Right cardiac atrium (tissue), 5 donors: ENCODE measurements at regions not wholly inside any gene's neighbourhood (a gene's known extent, or its start where the extent isn't known, plus 50 kb on each side); places are given as distances from the start of the nearest gene placed in this dataset.
A peak's percentile ranks its signal among the peaks of the same experiment; 100 is the strongest.
"Not testable (repeated sequence)": the region's sequence is repeated elsewhere in the genome, so short reads cannot be mapped to it uniquely, and the experiment has no call there.

Source experiments
- ATAC-seq, 2 donors: fragments of 200-7000 bp; cut with Tn5 transposase; one replicate each; pipeline versions ENCODE4 v1.8.0 to v1.9.1; 2020; ENCODE audit warnings: moderate library complexity in 2 of 2, mild to moderate bottlenecking in 1 of 2
- DNase-seq, 3 donors: peaks; one replicate each; pipeline ENCODE4 v3.0.0-alpha.2; 2020
- H3K27ac ChIP-seq: one replicate; pipeline ENCODE4 v1.5.1; 2013; ENCODE audit warnings: mild to moderate bottlenecking, low read length, control low read depth, moderate library complexity
- H3K27me3 ChIP-seq: one replicate; pipeline ENCODE4 v1.6.1; 2013; ENCODE audit not compliant: control insufficient read depth, insufficient read depth
- H3K4me1 ChIP-seq: one replicate; pipeline ENCODE4 v1.6.1; 2013; ENCODE audit warnings: low read length; ENCODE audit not compliant: control insufficient read depth, insufficient read depth
- H3K4me3 ChIP-seq: one replicate; pipeline ENCODE4 v1.5.1; 2013; ENCODE audit warnings: low read length, control low read depth
- H3K9me3 ChIP-seq: one replicate; pipeline ENCODE4 v1.6.1; 2013; ENCODE audit warnings: low read length; ENCODE audit not compliant: control insufficient read depth
- WGBS: extraction: QIAGEN DNeasy Blood & Tissue Kit; methylation state at CpG from one replicate; pipeline ENCODE4 v1.1.7; 2013; 5-methylcytosine and 5-hydroxymethylcytosine counted together
- intact Hi-C, 4 donors: fragments of 100-400 bp; cut with DNase I; formaldehyde crosslinking; loops; one replicate each; pipeline versions ENCODE4 v1.11.0 to v1.14.0; 2022 to 2023
- donor health status: healthy with polysubstance abuse.
- donor health status: DM: no; HTN: yes; CAD: no.
- donor health status: DM: no; HTN: no; CAD: no.
- donor health status: DM: no; HTN: yes; CAD: no; lungs with severe emphysema.
- donor health status: DM: yes; HTN: yes; CAD: no.

DNA sequence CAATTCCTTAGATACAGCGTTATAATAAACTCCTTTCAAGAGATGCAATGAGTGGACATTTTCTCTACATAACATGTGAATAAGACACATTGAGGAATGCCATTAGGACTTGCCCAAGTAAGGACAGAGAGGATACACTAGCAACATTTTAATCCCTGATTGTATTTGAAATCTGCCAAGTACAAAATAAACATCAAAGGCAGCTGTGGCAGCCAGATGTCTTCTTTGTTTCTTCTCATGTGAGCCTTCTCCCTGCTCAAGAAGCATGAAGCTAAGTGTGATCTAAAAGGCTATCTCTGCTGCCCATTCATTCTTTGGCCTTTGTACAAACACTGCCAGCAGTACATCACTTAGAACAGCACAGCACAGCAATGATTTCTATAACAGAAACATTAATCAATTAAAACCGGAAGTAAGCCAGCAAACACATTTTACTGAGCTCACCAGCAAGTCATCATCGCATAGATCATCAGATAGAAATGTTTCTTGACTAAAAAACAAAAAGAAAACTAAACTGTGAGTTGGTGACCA lies 364.0 kb downstream of the CNTN6 start:
- intact Hi-C loops: no loop called here

DNA sequence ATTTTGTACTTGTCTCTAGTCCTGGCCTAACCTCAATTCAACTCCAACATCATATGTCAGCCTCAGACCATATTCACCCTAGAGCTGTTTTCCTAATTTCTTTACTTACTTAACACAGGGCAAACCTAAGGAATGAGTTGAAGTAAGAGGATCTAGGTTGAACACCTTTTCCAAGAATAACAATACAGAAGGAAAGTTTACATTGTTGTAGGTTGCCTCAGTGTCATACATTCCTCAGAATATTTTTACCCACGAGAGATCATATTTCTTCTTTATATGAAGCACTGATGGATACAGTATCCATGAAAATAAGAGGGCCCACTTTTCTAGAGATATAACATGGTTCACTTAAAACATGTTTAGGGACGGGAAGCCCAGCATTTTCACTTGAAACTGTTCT lies 369.5 kb downstream of the CNTN6 start:
- ATAC-seq (no peak), DNase-seq (no peak)
- 73% methylated on average over 2 of the region's 2 CpGs for WGBS
- intact Hi-C loops: no loop called here
- Histone ChIP-seq H3K4me1 (no peaks in the 10 kb centered on the region), H3K27ac (no peak overlapping the region), H3K9me3 (no peaks in the 10 kb centered on the region), H3K4me3 (no peak overlapping the region), H3K27me3 (no peaks in the 10 kb centered on the region)

More for the DNA sequence above, 364.0 kb downstream of the CNTN6 start:
- Histone ChIP-seq H3K9me3 (no peaks in the 10 kb centered on the region), H3K4me1 (no peaks in the 10 kb centered on the region), H3K27me3 (no peaks in the 10 kb centered on the region), H3K4me3 (no peak overlapping the region), H3K27ac (no peak overlapping the region)
- ATAC-seq: no peak
- WGBS: 65% methylated on average over 3 of the region's 3 CpGs
- DNase-seq: no peak

DNA sequence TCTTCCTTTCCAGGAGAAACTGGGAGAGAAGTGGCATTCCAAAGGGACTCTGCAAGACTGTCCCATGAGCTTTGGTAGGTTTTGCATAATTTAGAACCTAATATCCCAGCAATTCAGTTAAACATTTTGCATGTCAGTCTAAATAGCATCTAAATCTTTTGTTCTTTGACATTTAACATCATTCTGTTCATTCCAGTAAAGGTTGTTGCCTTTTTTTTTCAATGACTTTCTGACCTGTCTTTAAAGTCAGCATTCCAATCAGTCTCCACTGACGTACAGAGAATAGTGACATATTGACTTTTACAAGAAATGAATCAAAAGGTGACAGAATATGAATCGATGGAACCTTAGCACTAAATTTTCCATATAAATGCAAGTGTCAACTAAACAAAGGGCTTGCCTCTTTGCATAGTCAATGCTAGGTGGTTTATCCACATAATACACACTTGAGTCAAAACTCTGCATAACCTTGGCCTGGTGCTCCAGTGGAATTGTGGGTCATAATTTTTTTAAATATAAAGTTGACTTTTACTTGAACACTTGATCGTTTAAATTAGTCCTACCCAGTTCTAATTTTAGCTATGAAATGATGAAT lies 370.1 kb downstream of the CNTN6 start:
- Histone ChIP-seq H3K27me3 (no peaks in the 10 kb centered on the region), H3K27ac (no peak overlapping the region), H3K4me1 (no peaks in the 10 kb centered on the region), H3K9me3 (no peaks in the 10 kb centered on the region), H3K4me3 (no peak overlapping the region)
- intact Hi-C loops: no loop called here
- no peak for ATAC-seq
- 65% methylated on average over 3 of the region's 3 CpGs for WGBS
- DNase-seq: no peak

DNA sequence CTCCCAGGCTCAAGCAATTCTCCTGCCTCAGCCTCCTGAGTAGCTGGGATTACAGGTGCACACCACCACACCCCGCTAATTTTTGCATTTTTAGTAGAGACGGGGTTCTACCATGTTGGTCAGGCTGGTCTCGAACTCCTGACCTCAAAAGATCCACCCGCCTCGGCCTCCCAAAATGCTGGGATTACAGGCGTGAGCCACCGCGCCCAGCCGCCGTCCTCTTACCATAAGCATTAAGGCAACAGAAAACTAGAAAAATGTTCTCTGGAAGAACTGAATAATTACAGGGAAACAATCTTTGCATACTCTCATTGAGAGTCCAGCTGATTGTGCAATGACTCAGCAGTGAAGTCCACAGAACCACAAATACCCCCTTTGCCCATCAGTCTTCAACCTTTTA lies 372.3 kb downstream of the CNTN6 start:
- H3K27me3 ChIP-seq, H3K27ac ChIP-seq, H3K4me3 ChIP-seq, ATAC-seq, H3K4me1 ChIP-seq, H3K9me3 ChIP-seq, intact Hi-C loops: not testable (repeated sequence)
- DNase-seq: peak in 1 of 3 donors; percentile 16
- WGBS: 85% methylated on average over 10 of the region's 10 CpGs

DNA sequence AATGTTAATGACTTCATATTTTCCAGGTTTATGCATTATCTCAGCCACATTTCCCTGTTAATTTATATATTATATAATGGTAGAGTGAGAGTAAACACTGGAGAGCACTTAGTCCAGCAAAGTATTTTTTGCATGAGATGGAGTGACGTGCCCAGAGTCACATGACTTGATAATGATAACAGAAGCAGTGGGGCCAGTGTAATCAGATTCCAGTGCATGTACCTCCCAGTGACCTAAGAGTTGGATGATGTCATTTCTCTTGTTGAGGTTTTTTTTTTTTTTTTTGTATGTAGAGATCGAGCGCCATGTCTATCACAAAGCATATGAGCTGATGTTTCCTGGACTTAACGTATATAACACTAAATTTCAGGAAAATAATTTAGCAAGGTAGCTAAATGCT lies 375.3 kb downstream of the CNTN6 start:
- Histone ChIP-seq H3K4me1 (no peaks in the 10 kb centered on the region), H3K27me3 (no peaks in the 10 kb centered on the region), H3K9me3 (no peaks in the 10 kb centered on the region), H3K27ac (no peak overlapping the region), H3K4me3 (no peak overlapping the region)
- DNase-seq (no peak), ATAC-seq (no peak)
- intact Hi-C loops: no loop called here
- WGBS: 75% methylated on average over 4 of the region's 4 CpGs

DNA sequence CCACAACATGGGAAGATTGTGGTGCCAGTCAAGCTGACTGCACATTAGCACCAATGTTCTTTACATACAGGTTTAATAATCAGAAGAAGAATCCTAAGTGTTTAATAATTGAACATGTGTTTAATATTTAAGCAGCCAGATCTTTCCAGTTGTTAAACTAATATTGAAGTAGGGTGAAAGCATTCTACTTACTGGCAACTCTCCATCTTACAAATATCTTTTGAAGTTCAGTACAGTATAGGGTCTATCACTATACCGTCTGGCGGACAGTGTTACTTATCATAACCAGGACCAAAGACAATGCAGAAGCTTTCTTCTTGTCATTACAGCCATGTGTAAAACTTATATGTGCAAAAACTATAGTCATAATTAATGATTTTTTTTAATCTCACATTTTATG lies 376.4 kb downstream of the CNTN6 start:
- intact Hi-C loops: no loop called here
- no peak for ATAC-seq
- H3K27me3 ChIP-seq: no peaks in the 10 kb centered on the region

DNA sequence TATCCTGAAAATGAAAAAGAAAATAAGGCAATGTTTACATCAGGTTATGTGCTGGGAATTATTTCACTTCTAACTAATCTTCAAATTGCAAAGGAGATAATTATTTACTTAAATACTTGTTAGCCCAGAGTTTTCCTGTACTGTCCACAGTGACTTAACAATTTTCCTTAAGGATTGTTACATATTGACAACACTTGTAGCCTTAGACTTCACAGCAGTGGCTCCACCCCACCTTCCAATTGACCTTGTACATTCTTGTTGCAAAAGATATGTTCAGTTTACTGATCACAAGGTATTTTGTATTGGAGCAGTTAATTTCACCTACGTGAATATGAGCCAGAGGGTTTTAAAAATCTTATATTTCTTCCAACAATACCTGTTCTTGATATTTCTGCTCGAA lies 376.9 kb downstream of the CNTN6 start:
- no peaks in the 10 kb centered on the region for H3K9me3 ChIP-seq
- DNase-seq (no peak), ATAC-seq (no peak)
- 71% methylated on average over 2 of the region's 2 CpGs for WGBS
- intact Hi-C loops: no loop called here
- no peak overlapping the region for H3K27ac ChIP-seq
- no peak overlapping the region for H3K4me3 ChIP-seq
- H3K4me1 ChIP-seq: no peaks in the 10 kb centered on the region
- H3K27me3 ChIP-seq: no peaks in the 10 kb centered on the region

More for the DNA sequence above, 376.4 kb downstream of the CNTN6 start:
- Histone ChIP-seq H3K4me3 (no peak overlapping the region), H3K4me1 (no peaks in the 10 kb centered on the region), H3K9me3 (no peaks in the 10 kb centered on the region), H3K27ac (no peak overlapping the region)
- WGBS: 60% methylated on average over 2 of the region's 2 CpGs
- DNase-seq: no peak

DNA sequence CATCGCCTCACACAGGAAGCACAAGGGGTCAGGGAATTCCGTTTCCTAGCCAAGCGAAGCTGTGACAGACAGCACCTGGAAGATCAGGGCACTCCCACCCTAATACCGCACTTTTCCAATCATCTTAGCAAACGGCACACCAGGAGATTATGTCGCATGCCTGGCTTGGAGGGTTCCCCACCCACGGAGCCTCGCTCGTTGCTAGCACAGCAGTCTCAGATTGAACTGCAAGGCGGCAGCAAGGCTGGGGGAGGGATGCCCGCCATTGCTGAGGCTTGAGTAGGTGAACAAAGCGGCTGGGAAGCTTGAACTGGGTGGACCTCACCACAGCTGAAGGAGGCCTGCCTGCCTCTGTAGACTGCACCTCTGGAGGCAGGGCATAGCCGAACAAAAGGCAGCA lies 384.8 kb downstream of the CNTN6 start:
- H3K4me3 ChIP-seq: no peak overlapping the region
- no peak overlapping the region for H3K27ac ChIP-seq
- DNase-seq (no peak), ATAC-seq (no peak)
- no peaks in the 10 kb centered on the region for H3K9me3 ChIP-seq
- intact Hi-C loops: no loop called here
- 86% methylated on average over 13 of the region's 13 CpGs for WGBS
- H3K27me3 ChIP-seq: no peaks in the 10 kb centered on the region
- no peaks in the 10 kb centered on the region for H3K4me1 ChIP-seq

DNA sequence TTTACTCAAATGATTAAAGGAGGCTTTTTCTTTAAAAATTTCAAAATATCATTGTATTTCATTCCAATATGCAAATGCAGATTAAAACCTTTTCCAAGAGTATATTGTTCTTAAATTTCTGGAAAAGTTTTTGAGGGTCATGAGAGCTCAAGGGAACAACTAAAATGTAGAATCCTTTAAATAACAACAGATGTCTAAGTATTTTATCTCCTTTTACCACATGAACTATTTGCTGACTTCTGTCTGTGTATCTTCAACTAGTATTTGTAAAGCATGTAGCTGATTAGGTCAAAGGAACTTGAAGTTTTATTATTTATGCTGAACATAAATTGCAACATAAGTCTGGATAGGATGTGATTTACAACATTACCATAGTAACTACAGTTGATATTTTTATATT lies 402.6 kb downstream of the CNTN6 start:
- H3K4me3 ChIP-seq: no peak overlapping the region
- H3K27me3 ChIP-seq: no peaks in the 10 kb centered on the region
- H3K9me3 ChIP-seq: no peaks in the 10 kb centered on the region
- ATAC-seq (no peak), DNase-seq (no peak)
- no peaks in the 10 kb centered on the region for H3K4me1 ChIP-seq
- H3K27ac ChIP-seq: no peak overlapping the region
- intact Hi-C loops: no loop called here

DNA sequence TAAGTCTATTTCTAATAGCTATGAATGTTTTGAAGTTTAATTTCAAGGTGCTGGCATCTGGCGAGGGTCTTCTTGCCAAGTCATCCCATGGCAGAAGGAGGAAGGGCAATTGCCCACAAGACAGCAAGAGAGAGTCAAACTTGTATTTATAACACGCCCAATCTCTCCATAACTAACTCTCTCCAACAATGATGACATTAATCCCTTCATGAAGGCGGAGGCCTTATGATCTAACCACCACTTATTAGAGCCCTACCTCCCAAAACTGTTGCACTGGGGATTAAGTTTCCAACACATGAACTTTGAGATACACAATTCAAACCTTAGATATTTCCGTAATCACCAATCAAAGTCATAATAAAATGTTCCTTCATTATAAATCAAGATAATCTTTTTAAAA lies 406.9 kb downstream of the CNTN6 start:
- H3K27ac ChIP-seq: no peak overlapping the region
- no peak for DNase-seq
- no peaks in the 10 kb centered on the region for H3K9me3 ChIP-seq
- intact Hi-C loops: no loop called here
- no peak overlapping the region for H3K4me3 ChIP-seq
- 72% methylated on average over 4 of the region's 4 CpGs for WGBS
- H3K4me1 ChIP-seq: no peaks in the 10 kb centered on the region
- no peaks in the 10 kb centered on the region for H3K27me3 ChIP-seq
- no peak for ATAC-seq

DNA sequence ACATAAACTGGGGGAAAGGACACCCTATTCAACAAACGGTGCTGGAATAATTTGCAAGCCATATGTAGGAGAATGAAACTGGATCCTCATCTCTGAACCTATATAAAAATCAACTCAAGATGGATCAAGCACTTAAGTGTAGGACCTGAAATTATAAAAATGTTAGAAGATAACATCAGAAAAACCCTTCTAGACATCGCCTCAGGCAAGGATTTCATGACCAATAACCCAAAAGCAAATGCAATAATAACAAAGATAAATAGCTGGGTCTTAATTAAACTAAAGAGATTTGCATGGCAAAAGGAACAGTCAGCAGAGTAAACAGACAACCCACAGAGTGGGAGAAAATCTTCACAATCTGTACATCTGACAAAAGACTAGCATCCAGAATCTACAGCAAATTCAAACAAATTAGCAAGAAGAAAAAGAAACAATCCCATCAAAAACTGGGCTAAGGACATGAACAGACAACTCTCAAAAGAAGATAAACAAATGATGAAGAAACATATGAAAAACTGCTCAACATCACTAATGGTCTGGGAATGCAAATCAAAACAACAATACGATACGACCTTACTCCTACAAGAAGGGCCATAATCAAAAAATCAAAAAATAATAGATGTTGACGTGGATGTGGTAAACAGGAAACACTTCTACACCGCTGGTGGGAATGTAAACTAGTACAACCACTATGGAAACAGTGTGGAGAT lies 408.7 kb downstream of the CNTN6 start:
- DNase-seq: no peak
- Histone ChIP-seq H3K27ac (no peak overlapping the region), H3K27me3 (no peaks in the 10 kb centered on the region), H3K9me3 (no peaks in the 10 kb centered on the region), H3K4me1 (no peaks in the 10 kb centered on the region), H3K4me3 (no peak overlapping the region)
- intact Hi-C loops: no loop called here
- 64% methylated on average over 6 of the region's 6 CpGs for WGBS
- no peak for ATAC-seq
